H1 (cell line): ENCODE measurements at regions not wholly inside any gene's neighbourhood (a gene's known extent, or its start where the extent isn't known, plus 50 kb on each side); places are given as distances from the start of the nearest gene placed in this dataset.

Source experiments
- CTCF ChIA-PET: fragments of 300-600 bp; sonication (Branson Sonifier 250); formaldehyde crosslinking; loops from one replicate; lab custom pipeline; 2021; ENCODE audit not compliant: partially characterized antibody; lab: Charles Lee
- POLR2A ChIA-PET: fragments of 300-600 bp; sonication (Branson Sonifier 250); formaldehyde crosslinking; loops from one replicate; lab custom pipeline; 2021; ENCODE audit warnings: inconsistent platforms; ENCODE audit not compliant: partially characterized antibody; lab: Charles Lee
- DNase-seq, 2 experiments: peaks; one replicate each; pipeline versions ENCODE4 v3.0.0 to v3.0.0-alpha.2; 2010 to 2022; ENCODE audit warnings: low spot score in 2 of 2, low read depth in 1 of 2, mixed read lengths in 1 of 2
- FAIRE-seq: peaks from 2 replicates; lab custom pipeline; 2011; peaks lifted over from hg19 to GRCh38; lab: Jason Lieb, UNC
- H2AFZ ChIP-seq: 2 replicates; pipeline ENCODE4 v1.8.1; 2012; ENCODE audit warnings: low read length, inconsistent platforms
- H2AK5ac ChIP-seq: 2 replicates; pipeline ENCODE4 v1.6.1; 2013; ENCODE audit warnings: low read depth, low read length
- H2BK120ac ChIP-seq: replicated peaks from 2 replicates; pipeline ENCODE3; 2013; ENCODE audit warnings: low read depth, low read length, inconsistent platforms
- H2BK12ac ChIP-seq: 2 replicates; pipeline ENCODE4 v1.6.1; 2013; ENCODE audit warnings: low read depth, low read length
- H2BK15ac ChIP-seq: 2 replicates; pipeline ENCODE4 v1.6.1; 2013; ENCODE audit warnings: low read length
- H2BK20ac ChIP-seq: 2 replicates; pipeline ENCODE4 v1.6.1; 2013; ENCODE audit warnings: low read length
- H2BK5ac ChIP-seq: 2 replicates; pipeline ENCODE4 v1.6.1; 2013; ENCODE audit warnings: low read depth, low read length
- H3K14ac ChIP-seq: 2 replicates; pipeline ENCODE4 v1.6.1; 2013; ENCODE audit warnings: inconsistent platforms; ENCODE audit not compliant: insufficient read length
- H3K18ac ChIP-seq: 2 replicates; pipeline ENCODE4 v1.6.1; 2013; ENCODE audit warnings: low read length; ENCODE audit errors: extremely low read depth
- H3K23ac ChIP-seq: 2 replicates; pipeline ENCODE4 v1.6.1; 2013; ENCODE audit warnings: inconsistent platforms; ENCODE audit not compliant: insufficient read length
- H3K23me2 ChIP-seq: 2 replicates; pipeline ENCODE4 v1.6.1; 2013; ENCODE audit warnings: low read depth, low read length
- H3K27ac ChIP-seq: 2 replicates; pipeline ENCODE4 v1.6.1; 2011; ENCODE audit warnings: low read depth, low read length, inconsistent platforms
- H3K27me3 ChIP-seq, 4 experiments: replicated peaks in 1 of 4; 1 replicate in 1 of 4; 2 replicates in 3 of 4; pipeline versions ENCODE4 v1.6.1 to v1.8.1; 2011 to 2013; ENCODE audit warnings: low read length in 3 of 4, mild to moderate bottlenecking in 3 of 4, inconsistent platforms in 2 of 4, mixed read lengths in 2 of 4, moderate library complexity in 1 of 4; ENCODE audit not compliant: control insufficient read depth in 3 of 4, insufficient read depth in 3 of 4; ENCODE audit errors: extremely low read depth in 1 of 4
- H3K36me3 ChIP-seq, 4 experiments: 2 replicates each; pipeline versions ENCODE4 v1.6.1 to v1.8.1; 2011 to 2013; ENCODE audit warnings: mild to moderate bottlenecking in 4 of 4, low read length in 3 of 4, moderate library complexity in 2 of 4, control low read depth in 1 of 4, inconsistent platforms in 1 of 4; ENCODE audit not compliant: insufficient read depth in 4 of 4, control insufficient read depth in 2 of 4
- H3K4ac ChIP-seq: replicated peaks from 2 replicates; pipeline ENCODE3; 2013; ENCODE audit warnings: low read length, low read depth, mixed read lengths, inconsistent platforms; ENCODE audit not compliant: insufficient read length
- H3K4me1 ChIP-seq, 4 experiments: replicated peaks in 1 of 4; 1 replicate in 1 of 4; 2 replicates in 3 of 4; pipeline versions ENCODE4 v1.6.1 to v1.8.1; 2011 to 2013; ENCODE audit warnings: low read length in 3 of 4, inconsistent platforms in 2 of 4, mixed read lengths in 1 of 4; ENCODE audit not compliant: insufficient read depth in 4 of 4, control insufficient read depth in 3 of 4
- H3K4me2 ChIP-seq, 2 experiments: 2 replicates each; pipeline versions ENCODE4 v1.6.1 to v1.8.1; 2011 to 2013; ENCODE audit warnings: low read depth in 2 of 2, low read length in 2 of 2, control low read depth in 1 of 2, inconsistent platforms in 1 of 2, mild to moderate bottlenecking in 1 of 2; ENCODE audit not compliant: insufficient read depth in 1 of 2
- H3K4me3 ChIP-seq, 4 experiments: fragments of 200-600, 300-600 bp in 1 of 4; sonication (generic), shearing (Covaris generic), sonication (Bioruptor Twin) in 1 of 4; 2 replicates each; pipeline versions ENCODE4 v1.5.1 to v1.8.1; 2011 to 2016; ENCODE audit warnings: low read length in 4 of 4, low read depth in 3 of 4, control low read depth in 2 of 4, inconsistent platforms in 2 of 4, mild to moderate bottlenecking in 2 of 4, mixed read lengths in 1 of 4, moderate library complexity in 1 of 4; ENCODE audit not compliant: insufficient read depth in 2 of 4; ENCODE audit errors: extremely low read depth in 1 of 4
- H3K56ac ChIP-seq: replicated peaks from 2 replicates; pipeline ENCODE3; 2013; ENCODE audit warnings: low read depth, mild to moderate bottlenecking, mixed read lengths, low read length, inconsistent platforms; ENCODE audit not compliant: insufficient read length
- H3K79me1 ChIP-seq: 2 replicates; pipeline ENCODE4 v1.6.1; 2013; ENCODE audit warnings: low read depth, low read length, control low read depth
- H3K79me2 ChIP-seq, 2 experiments: 2 replicates each; pipeline versions ENCODE4 v1.6.1 to v1.8.1; 2012 to 2013; ENCODE audit warnings: low read length in 2 of 2, mild to moderate bottlenecking in 2 of 2, inconsistent platforms in 1 of 2; ENCODE audit not compliant: insufficient read depth in 2 of 2, control insufficient read depth in 1 of 2
- H3K9ac ChIP-seq, 4 experiments: replicated peaks in 1 of 4; 1 replicate in 1 of 4; 2 replicates in 3 of 4; pipeline versions ENCODE4 v1.6.1 to v1.8.1; 2011 to 2013; ENCODE audit warnings: low read depth in 3 of 4, low read length in 3 of 4, control low read depth in 2 of 4, mild to moderate bottlenecking in 2 of 4, moderate library complexity in 2 of 4, inconsistent platforms in 1 of 4; ENCODE audit errors: extremely low read depth in 1 of 4
- H3K9me3 ChIP-seq, 2 experiments: 2 replicates each; pipeline versions ENCODE4 v1.6.1 to v1.8.1; 2012 to 2013; ENCODE audit warnings: mild to moderate bottlenecking in 2 of 2, moderate library complexity in 2 of 2, control low read depth in 1 of 2, inconsistent platforms in 1 of 2, low read depth in 1 of 2, low read length in 1 of 2, mixed read lengths in 1 of 2; ENCODE audit not compliant: insufficient read depth in 2 of 2
- H4K20me1 ChIP-seq, 2 experiments: replicated peaks in 1 of 2; 2 replicates each; pipeline versions ENCODE3 to v1.8.1; 2011 to 2013; ENCODE audit warnings: inconsistent platforms in 2 of 2, low read length in 2 of 2, mild to moderate bottlenecking in 1 of 2; ENCODE audit not compliant: insufficient read depth in 2 of 2, control insufficient read depth in 1 of 2
- H4K5ac ChIP-seq: 2 replicates; pipeline ENCODE4 v1.6.1; 2013; ENCODE audit warnings: low read length, low read depth, mixed read lengths, inconsistent platforms; ENCODE audit not compliant: insufficient read length
- H4K8ac ChIP-seq: 2 replicates; pipeline ENCODE4 v1.8.0; 2013; ENCODE audit warnings: mild to moderate bottlenecking, moderate library complexity, low read length, inconsistent platforms; ENCODE audit not compliant: insufficient read depth; ENCODE audit errors: extremely low read depth
- H4K91ac ChIP-seq: replicated peaks from 2 replicates; pipeline ENCODE3; 2013; ENCODE audit warnings: low read length, mixed read lengths, inconsistent platforms; ENCODE audit not compliant: insufficient read length
- CREB1 ChIP-seq: IDR thresholded peaks from 2 replicates; pipeline ENCODE4 v1.6.1; 2012; ENCODE audit warnings: inconsistent platforms
- WGBS, 2 experiments: shearing (Covaris generic) in 1 of 2; methylation state at CpG; one replicate each; pipeline versions ENCODE4 v1.1.6 to v1.1.7; 2013 to 2015; ENCODE audit warnings: low lambda C conversion rate in 2 of 2, mixed read lengths in 2 of 2, inconsistent platforms in 1 of 2, low coverage in 1 of 2, missing lambda C conversion rate in 1 of 2; ENCODE audit not compliant: insufficient replicate concordance in 2 of 2, insufficient coverage in 1 of 2, insufficient read length in 1 of 2; ENCODE audit errors: extremely low coverage in 1 of 2, missing lambda C conversion rate in 1 of 2; 5-methylcytosine and 5-hydroxymethylcytosine counted together

- H2AK5ac ChIP-seq, result no peak overlapping the region
- H2BK15ac ChIP-seq, result no peak overlapping the region
- H3K23me2 ChIP-seq, result no peaks in the 10 kb centered on the region; the same call in 1 of the 2 replicates
- no peak overlapping the region for H3K4ac ChIP-seq
- no peaks in the 10 kb centered on the region; a peak in 1 of 7 replicates for H3K27me3 ChIP-seq
- no peak overlapping the region for H3K4me3 ChIP-seq
- FAIRE-seq, result no peak
- H3K9me3 ChIP-seq, result peaks cover 3 to 5% of the 10 kb centered on the region in 2 experiments; a peak in 2 of 4 replicates
- no peaks in the 10 kb centered on the region; a peak in 1 of 8 replicates for H3K36me3 ChIP-seq
- no peaks in the 10 kb centered on the region for H3K79me1 ChIP-seq
- no peak overlapping the region for H2AFZ ChIP-seq
- CTCF ChIA-PET, result interaction anchor here (1.0 to 4.4 kb wide), 15 partner anchors 7 to 126 kb away, joined by 3 to 28 read pairs (median 4); no protein-coding TSS in a partner anchor
- no peak for DNase-seq
- POLR2A ChIA-PET, result no interaction called here
- H3K9ac ChIP-seq, result no peak overlapping the region
- H2BK12ac ChIP-seq, result no peak overlapping the region
- H3K4me1 ChIP-seq, result no peaks in the 10 kb centered on the region
- WGBS, 2 experiments, result 84% methylated on average over 6 of the region's 6 CpGs; no CpG with 5 or more reads in 1 of the 2 experiments
- H4K8ac ChIP-seq, result no peak overlapping the region
- H3K79me2 ChIP-seq, result no peaks in the 10 kb centered on the region
- H3K27ac ChIP-seq, result no peak overlapping the region
- H3K4me2 ChIP-seq, result no peak overlapping the region
- no peaks in the 10 kb centered on the region for H4K20me1 ChIP-seq
- no peak overlapping the region for H3K23ac ChIP-seq
- no peak overlapping the region for H3K18ac ChIP-seq
- H2BK5ac ChIP-seq, result no peak overlapping the region; the same call in 1 of the 2 replicates
- H2BK120ac ChIP-seq, result no peak overlapping the region
- no peak overlapping the region for H3K56ac ChIP-seq
- no peak overlapping the region for H3K14ac ChIP-seq
- H4K91ac ChIP-seq, result no peak overlapping the region
- H4K5ac ChIP-seq, result no peak overlapping the region
- no peak overlapping the region; the same call in 1 of the 2 replicates for H2BK20ac ChIP-seq
- no peak for TF ChIP-seq CREB1
Observed at GRCh38 chr1:93751377-93752250, 70.0 kb upstream of the BCAR3 start.
